A549 (cell line): ENCODE measurements at regions not wholly inside any gene's neighbourhood (a gene's known extent, or its start where the extent isn't known, plus 50 kb on each side); places are given as distances from the start of the nearest gene placed in this dataset.

Experiments used
- ATAC-seq, 2 experiments: fragments of 200-7000 bp in 1 of 2; fragments of >200 bp in 1 of 2; cut with Nextera tagmentation in 1 of 2; cut with Tn5 transposase in 1 of 2; 3 replicates each; pipeline versions ENCODE4 v1.8.0 to v1.9.1; 2018 to 2020; ENCODE audit warnings: mild to moderate bottlenecking in 1 of 2, moderate library complexity in 1 of 2
- CTCF ChIA-PET: fragments of 300-600 bp; sonication (Branson Sonifier 250); formaldehyde crosslinking; extraction: SDS; loops from one replicate; lab custom pipeline; 2021; ENCODE audit warnings: antibody characterized with exemption, inconsistent platforms; lab: Yijun Ruan, JAX
- POLR2A ChIA-PET: fragments of 350-600 bp; formaldehyde crosslinking; extraction: SDS; loops from one replicate; lab custom pipeline; 2021; ENCODE audit warnings: antibody characterized with exemption, inconsistent platforms; lab: Yijun Ruan, JAX
- DNase-seq, 2 experiments: peaks; one replicate each; pipeline versions ENCODE4 v3.0.0 to v3.0.0-alpha.2; 2011 to 2016; ENCODE audit warnings: low read depth in 1 of 2, low spot score in 1 of 2
- FAIRE-seq: peaks from 2 replicates; lab custom pipeline; 2011; peaks lifted over from hg19 to GRCh38; lab: Jason Lieb, UNC
- H3K27ac ChIP-seq, 2 experiments: fragments of >200 bp; sonication (Bioruptor Twin); formaldehyde crosslinking; 3 replicates each; pipeline ENCODE4 v1.5.1; 2016 to 2017
- H3K4me1 ChIP-seq: fragments of >200 bp; sonication (Bioruptor Twin); formaldehyde crosslinking; 3 replicates; pipeline ENCODE4 v1.6.1; 2016
- H3K4me2 ChIP-seq: fragments of >200 bp; sonication (Bioruptor Twin); formaldehyde crosslinking; 3 replicates; pipeline ENCODE4 v1.6.1; 2016
- H3K4me3 ChIP-seq: fragments of >200 bp; sonication (Bioruptor Twin); formaldehyde crosslinking; 3 replicates; pipeline ENCODE4 v1.5.1; 2016
- H3K9me3 ChIP-seq: fragments of >200 bp; sonication (Bioruptor Twin); formaldehyde crosslinking; 3 replicates; pipeline ENCODE4 v1.6.1; 2016
- BCL3 ChIP-seq: fragments of >200 bp; sonication (Bioruptor Twin); formaldehyde crosslinking; IDR thresholded peaks from 3 replicates; pipeline ENCODE4 v1.6.1; 2016
- BHLHE40 ChIP-seq: IDR thresholded peaks from 2 replicates; pipeline ENCODE4 v1.6.1; 2012; ENCODE audit warnings: low read depth, low read length, inconsistent platforms
- CEBPB ChIP-seq, 2 experiments: fragments of >200 bp in 1 of 2; sonication (Bioruptor Twin) in 1 of 2; formaldehyde crosslinking in 1 of 2; IDR thresholded peaks; 2 replicates each; pipeline ENCODE4 v1.6.1; 2012 to 2016
- HES2 ChIP-seq: fragments of >200 bp; sonication (Bioruptor Twin); formaldehyde crosslinking; IDR thresholded peaks from 2 replicates; pipeline ENCODE4 v1.6.1; 2016
- HOXB5 ChIP-seq: fragments of 250-450 bp; sonication (Bioruptor Pico); IDR thresholded peaks from 2 replicates; pipeline ENCODE4 v1.5.0; 2020; ENCODE audit warnings: mild to moderate bottlenecking, moderate library complexity
- JUN ChIP-seq, 2 experiments: fragments of >200 bp; sonication (Bioruptor Twin); formaldehyde crosslinking; IDR thresholded peaks; 2 replicates in 1 of 2; 3 replicates in 1 of 2; pipeline ENCODE4 v1.6.1; 2016 to 2017
- KDM5A ChIP-seq: fragments of 200-600 bp; sonication (generic); IDR thresholded peaks from 2 replicates; pipeline ENCODE4 v1.6.1; 2016; ENCODE audit warnings: antibody characterized with exemption, mild to moderate bottlenecking
- MAFK ChIP-seq: fragments of 450-650 bp; IDR thresholded peaks from 2 replicates; pipeline ENCODE4 v1.6.1; 2014; ENCODE audit not compliant: partially characterized antibody
- MAX ChIP-seq: IDR thresholded peaks from 2 replicates; pipeline ENCODE4 v1.6.1; 2012
- NFE2L2 ChIP-seq: fragments of 150-350 bp; conservative IDR thresholded peaks from 2 replicates; pipeline ENCODE4 v1.6.1; 2014; ENCODE audit warnings: low read length
- PHF8 ChIP-seq: fragments of 200-600 bp; sonication (generic); IDR thresholded peaks from 2 replicates; pipeline ENCODE4 v1.6.1; 2016; ENCODE audit warnings: low read depth, mild to moderate bottlenecking, antibody characterized with exemption, moderate library complexity, borderline replicate concordance
- POLR2AphosphoS2 ChIP-seq: conservative IDR thresholded peaks from 2 replicates; pipeline ENCODE4 v1.6.1; 2012; ENCODE audit warnings: low read length, improper control_type of control experiment, inconsistent platforms
- RNF2 ChIP-seq: fragments of 200-600 bp; sonication (generic); IDR thresholded peaks from 2 replicates; pipeline ENCODE4 v1.6.1; 2016; ENCODE audit warnings: low read depth, mild to moderate bottlenecking, antibody characterized with exemption, moderate library complexity, borderline replicate concordance
- SMC3 ChIP-seq: fragments of >200 bp; sonication (Bioruptor Twin); formaldehyde crosslinking; IDR thresholded peaks from 3 replicates; pipeline ENCODE4 v1.6.1; 2018; ENCODE audit warnings: inconsistent platforms
- TFCP2L1 ChIP-seq: fragments of 250-450 bp; sonication (Bioruptor Pico); IDR thresholded peaks from 2 replicates; pipeline ENCODE4 v1.5.0; 2021; ENCODE audit warnings: mild to moderate bottlenecking
- TP53 ChIP-seq: fragments of 250-450 bp; sonication (Bioruptor Pico); IDR thresholded peaks from 2 replicates; pipeline ENCODE4 v1.5.0; 2021; ENCODE audit warnings: mild to moderate bottlenecking, moderate library complexity
- ZC3H11A ChIP-seq: fragments of 450-650 bp; IDR thresholded peaks from 2 replicates; pipeline ENCODE4 v1.6.1; 2014; ENCODE audit warnings: antibody characterized with exemption, mild to moderate bottlenecking
- ZFP36 ChIP-seq: fragments of 450-650 bp; IDR thresholded peaks from 2 replicates; pipeline ENCODE4 v1.6.1; 2014; ENCODE audit warnings: borderline replicate concordance; ENCODE audit not compliant: partially characterized antibody
- ZSCAN20 ChIP-seq: fragments of 250-450 bp; sonication (Bioruptor Pico); IDR thresholded peaks from 2 replicates; pipeline ENCODE4 v1.8.0; 2022; ENCODE audit warnings: mild to moderate bottlenecking, moderate library complexity
- WGBS: methylation state at CpG from one replicate; pipeline ENCODE4 v1.1.6; 2017; ENCODE audit errors: missing lambda C conversion rate; 5-methylcytosine and 5-hydroxymethylcytosine counted together
- TF ChIP-seq, protein P1 (sequence below): fragments of >200 bp; sonication (Bioruptor Twin); formaldehyde crosslinking; IDR thresholded peaks from 3 replicates; pipeline ENCODE4 v1.5.1; 2016
- TF ChIP-seq, protein P2 (sequence below): fragments of 450-650 bp; IDR thresholded peaks from 2 replicates; pipeline ENCODE4 v1.6.1; 2014; ENCODE audit warnings: antibody characterized with exemption

GRCh38 chr18:10226971-10227370 lies 227.5 kb upstream of the APCDD1 start (continued):
- TF ChIP-seq HES2 = no peak
- TF ChIP-seq ZC3H11A = no peak
- no peak for TF ChIP-seq HOXB5 (CRISPR knock-in tag)
- TF ChIP-seq MAFK = no peak
- TF ChIP-seq, protein P1, sequence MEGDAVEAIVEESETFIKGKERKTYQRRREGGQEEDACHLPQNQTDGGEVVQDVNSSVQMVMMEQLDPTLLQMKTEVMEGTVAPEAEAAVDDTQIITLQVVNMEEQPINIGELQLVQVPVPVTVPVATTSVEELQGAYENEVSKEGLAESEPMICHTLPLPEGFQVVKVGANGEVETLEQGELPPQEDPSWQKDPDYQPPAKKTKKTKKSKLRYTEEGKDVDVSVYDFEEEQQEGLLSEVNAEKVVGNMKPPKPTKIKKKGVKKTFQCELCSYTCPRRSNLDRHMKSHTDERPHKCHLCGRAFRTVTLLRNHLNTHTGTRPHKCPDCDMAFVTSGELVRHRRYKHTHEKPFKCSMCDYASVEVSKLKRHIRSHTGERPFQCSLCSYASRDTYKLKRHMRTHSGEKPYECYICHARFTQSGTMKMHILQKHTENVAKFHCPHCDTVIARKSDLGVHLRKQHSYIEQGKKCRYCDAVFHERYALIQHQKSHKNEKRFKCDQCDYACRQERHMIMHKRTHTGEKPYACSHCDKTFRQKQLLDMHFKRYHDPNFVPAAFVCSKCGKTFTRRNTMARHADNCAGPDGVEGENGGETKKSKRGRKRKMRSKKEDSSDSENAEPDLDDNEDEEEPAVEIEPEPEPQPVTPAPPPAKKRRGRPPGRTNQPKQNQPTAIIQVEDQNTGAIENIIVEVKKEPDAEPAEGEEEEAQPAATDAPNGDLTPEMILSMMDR = no peak
- no peak for TF ChIP-seq JUN (IDR thresholded peaks at IDR 0.05)

- Histone ChIP-seq H3K27ac (no peak overlapping the region), H3K9me3 (0 out of 3 replicates have a peak, but pooled peaks cover 2% of the 10 kb centered on the region), H3K4me1 (no peaks in the 10 kb centered on the region), H3K4me3 (no peak overlapping the region), H3K4me2 (no peak overlapping the region)
- ChIA-PET CTCF (no interaction called here), POLR2A (no interaction called here)
- DNase-seq (no peak), FAIRE-seq (no peak), ATAC-seq (no peak)
- TF ChIP-seq HES2 = no peak
- no peak for TF ChIP-seq SMC3
- TF ChIP-seq ZSCAN20 (CRISPR knock-in tag) = no peak
- TF ChIP-seq NFE2L2 = no peak
- TF ChIP-seq POLR2AphosphoS2 = no peak
- no peak for TF ChIP-seq HOXB5 (CRISPR knock-in tag)
Observed at GRCh38 chr18:10228326-10228725, 226.1 kb upstream of the APCDD1 start.

DNA sequence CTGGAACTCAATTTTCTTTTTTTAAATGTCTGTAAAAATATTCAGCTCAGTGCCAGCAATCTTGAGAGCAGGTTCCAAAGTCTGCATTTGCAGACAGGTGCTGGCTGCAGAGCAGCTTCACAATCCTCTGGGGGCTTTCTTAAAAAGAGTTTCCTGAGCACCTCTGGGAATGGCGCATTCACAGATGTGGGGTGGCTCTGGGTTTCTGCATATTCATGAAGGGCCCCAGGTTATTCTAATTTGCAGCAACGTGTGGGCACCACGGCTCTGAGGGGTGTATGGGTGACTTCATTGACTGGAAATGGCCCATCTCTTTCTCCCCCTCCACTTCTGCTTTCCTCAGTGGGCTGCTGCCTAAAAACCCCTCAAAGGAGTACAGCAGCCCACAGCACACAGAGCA lies 225.0 kb upstream of the APCDD1 start:
- no peak for ATAC-seq

More for the DNA sequence above, 225.0 kb upstream of the APCDD1 start:
- no peaks in the 10 kb centered on the region for H3K4me1 ChIP-seq
- DNase-seq = no peak
- 0 out of 3 replicates have a peak, but pooled peaks cover 2% of the 10 kb centered on the region for H3K9me3 ChIP-seq
- CTCF ChIA-PET = no interaction called here
- WGBS = 33% methylated on average over 3 of the region's 3 CpGs
- no peak overlapping the region for H3K27ac ChIP-seq
- no peak overlapping the region for H3K4me2 ChIP-seq
- POLR2A ChIA-PET = no interaction called here
- FAIRE-seq = no peak
- no peak for TF ChIP-seq TP53
- no peak for TF ChIP-seq TFCP2L1
- no peak for TF ChIP-seq BHLHE40
- TF ChIP-seq PHF8 = no peak
- TF ChIP-seq, protein P2, sequence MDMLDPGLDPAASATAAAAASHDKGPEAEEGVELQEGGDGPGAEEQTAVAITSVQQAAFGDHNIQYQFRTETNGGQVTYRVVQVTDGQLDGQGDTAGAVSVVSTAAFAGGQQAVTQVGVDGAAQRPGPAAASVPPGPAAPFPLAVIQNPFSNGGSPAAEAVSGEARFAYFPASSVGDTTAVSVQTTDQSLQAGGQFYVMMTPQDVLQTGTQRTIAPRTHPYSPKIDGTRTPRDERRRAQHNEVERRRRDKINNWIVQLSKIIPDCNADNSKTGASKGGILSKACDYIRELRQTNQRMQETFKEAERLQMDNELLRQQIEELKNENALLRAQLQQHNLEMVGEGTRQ = no peak
- no peak for TF ChIP-seq RNF2
- TF ChIP-seq ZFP36 = no peak
- TF ChIP-seq CEBPB (IDR thresholded peaks at IDR 0.05) = no peak
- TF ChIP-seq KDM5A = no peak
- no peak for TF ChIP-seq MAX
- TF ChIP-seq BCL3 = no peak
- TF ChIP-seq HES2 = no peak
- no peak for TF ChIP-seq SMC3
- H3K4me3 ChIP-seq = no peak overlapping the region
